Vagina (tissue), 2 donors: ENCODE measurements at regions not wholly inside any gene's neighbourhood (a gene's known extent, or its start where the extent isn't known, plus 50 kb on each side); places are given as distances from the start of the nearest gene placed in this dataset.

Experiments
- POLR2A ChIP-seq, 2 donors: fragments of 450-650 bp; IDR thresholded peaks; one replicate each; pipeline ENCODE4 v1.6.1; 2017; ENCODE audit warnings: antibody characterized with exemption in 2 of 2, mild to moderate bottlenecking in 2 of 2, moderate library complexity in 2 of 2
- POLR2AphosphoS5 ChIP-seq, 2 donors: sonication (generic); formaldehyde crosslinking; IDR thresholded peaks; one replicate each; pipeline ENCODE4 v1.9.0; 2017; ENCODE audit warnings: antibody characterized with exemption in 2 of 2, mild to moderate bottlenecking in 2 of 2, low read depth in 1 of 2; ENCODE audit not compliant: insufficient read depth in 1 of 2
- TF ChIP-seq, protein P1 (sequence below), 3 experiments: fragments of 450-650 bp in 2 of 3; fragments of 200-600 bp in 1 of 3; sonication (generic) in 1 of 3; IDR thresholded peaks; one replicate each; pipeline ENCODE4 v1.5.1; 2017 to 2019; ENCODE audit warnings: antibody characterized with exemption in 3 of 3, mild to moderate bottlenecking in 2 of 3, moderate library complexity in 2 of 3

DNA sequence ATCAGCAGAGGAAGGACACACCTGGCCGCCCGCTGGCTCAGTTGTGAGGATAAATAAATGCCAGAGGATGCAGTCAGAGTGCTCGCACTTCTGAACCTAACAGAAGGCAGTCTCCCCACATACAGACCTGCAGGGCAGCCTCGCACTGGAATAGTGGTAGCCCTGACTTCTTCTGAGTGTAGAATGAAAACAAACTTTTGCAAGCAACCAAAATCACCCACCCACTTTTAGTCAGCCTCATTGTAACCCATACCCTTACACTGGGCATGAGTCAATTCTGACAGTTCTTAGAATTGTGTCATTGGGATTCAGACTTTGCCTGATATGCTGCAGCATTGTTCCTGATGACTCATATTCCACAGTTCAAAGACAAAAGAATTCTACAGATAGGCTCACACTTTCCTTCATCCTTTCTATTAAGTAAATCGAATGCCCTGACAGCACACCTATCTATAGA lies 167.0 kb upstream of the CDK1 start:
- TF ChIP-seq, protein P1, sequence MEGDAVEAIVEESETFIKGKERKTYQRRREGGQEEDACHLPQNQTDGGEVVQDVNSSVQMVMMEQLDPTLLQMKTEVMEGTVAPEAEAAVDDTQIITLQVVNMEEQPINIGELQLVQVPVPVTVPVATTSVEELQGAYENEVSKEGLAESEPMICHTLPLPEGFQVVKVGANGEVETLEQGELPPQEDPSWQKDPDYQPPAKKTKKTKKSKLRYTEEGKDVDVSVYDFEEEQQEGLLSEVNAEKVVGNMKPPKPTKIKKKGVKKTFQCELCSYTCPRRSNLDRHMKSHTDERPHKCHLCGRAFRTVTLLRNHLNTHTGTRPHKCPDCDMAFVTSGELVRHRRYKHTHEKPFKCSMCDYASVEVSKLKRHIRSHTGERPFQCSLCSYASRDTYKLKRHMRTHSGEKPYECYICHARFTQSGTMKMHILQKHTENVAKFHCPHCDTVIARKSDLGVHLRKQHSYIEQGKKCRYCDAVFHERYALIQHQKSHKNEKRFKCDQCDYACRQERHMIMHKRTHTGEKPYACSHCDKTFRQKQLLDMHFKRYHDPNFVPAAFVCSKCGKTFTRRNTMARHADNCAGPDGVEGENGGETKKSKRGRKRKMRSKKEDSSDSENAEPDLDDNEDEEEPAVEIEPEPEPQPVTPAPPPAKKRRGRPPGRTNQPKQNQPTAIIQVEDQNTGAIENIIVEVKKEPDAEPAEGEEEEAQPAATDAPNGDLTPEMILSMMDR (IDR thresholded peaks at IDR 0.05): no peak
- TF ChIP-seq POLR2A (IDR thresholded peaks at IDR 0.05) (no peak), POLR2AphosphoS5 (IDR thresholded peaks at IDR 0.05; ENCODE audit: insufficient read depth in 1 of 2, low read depth in 1 of 2) (no peak)
